NCI-H146 (cell line): ENCODE measurements at regions not wholly inside any gene's neighbourhood (a gene's known extent, or its start where the extent isn't known, plus 50 kb on each side); places are given as distances from the start of the nearest gene placed in this dataset.
"Not testable (repeated sequence)": the region's sequence is repeated elsewhere in the genome, so short reads cannot be mapped to it uniquely, and the experiment has no call there.

ENCODE experiments used
- DNase-seq: peaks from one replicate; lab custom pipeline; 2025; lab: John Stamatoyannopoulos, UW

DNA sequence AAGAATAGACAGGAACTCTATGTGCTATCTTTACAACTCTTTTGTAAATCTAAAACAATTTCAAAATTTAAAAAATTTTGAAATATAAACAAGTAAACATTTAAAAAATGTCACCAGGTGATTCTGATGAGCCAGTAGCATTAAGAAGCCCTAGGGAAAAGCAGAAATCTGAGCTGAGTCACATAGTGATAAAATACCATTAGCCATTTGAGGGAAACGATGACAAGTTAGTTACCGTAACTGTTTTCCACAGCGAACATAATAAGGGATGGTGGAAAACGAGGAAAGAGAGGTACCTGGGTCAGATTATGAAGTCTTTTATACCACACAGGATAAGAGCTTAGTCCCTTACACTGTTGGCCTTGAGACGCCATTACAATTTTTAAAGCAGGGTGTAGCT lies 55.5 kb downstream of the PRR15 start:
- DNase-seq = no peak

- peak; percentile 55 for DNase-seq
Observed at GRCh38 chr7:29619848-29620555, 56.4 kb downstream of the PRR15 start.

GRCh38 chr7:29620556-29620930 lies 56.9 kb downstream of the PRR15 start:
- peak; percentile 88 for DNase-seq

DNA sequence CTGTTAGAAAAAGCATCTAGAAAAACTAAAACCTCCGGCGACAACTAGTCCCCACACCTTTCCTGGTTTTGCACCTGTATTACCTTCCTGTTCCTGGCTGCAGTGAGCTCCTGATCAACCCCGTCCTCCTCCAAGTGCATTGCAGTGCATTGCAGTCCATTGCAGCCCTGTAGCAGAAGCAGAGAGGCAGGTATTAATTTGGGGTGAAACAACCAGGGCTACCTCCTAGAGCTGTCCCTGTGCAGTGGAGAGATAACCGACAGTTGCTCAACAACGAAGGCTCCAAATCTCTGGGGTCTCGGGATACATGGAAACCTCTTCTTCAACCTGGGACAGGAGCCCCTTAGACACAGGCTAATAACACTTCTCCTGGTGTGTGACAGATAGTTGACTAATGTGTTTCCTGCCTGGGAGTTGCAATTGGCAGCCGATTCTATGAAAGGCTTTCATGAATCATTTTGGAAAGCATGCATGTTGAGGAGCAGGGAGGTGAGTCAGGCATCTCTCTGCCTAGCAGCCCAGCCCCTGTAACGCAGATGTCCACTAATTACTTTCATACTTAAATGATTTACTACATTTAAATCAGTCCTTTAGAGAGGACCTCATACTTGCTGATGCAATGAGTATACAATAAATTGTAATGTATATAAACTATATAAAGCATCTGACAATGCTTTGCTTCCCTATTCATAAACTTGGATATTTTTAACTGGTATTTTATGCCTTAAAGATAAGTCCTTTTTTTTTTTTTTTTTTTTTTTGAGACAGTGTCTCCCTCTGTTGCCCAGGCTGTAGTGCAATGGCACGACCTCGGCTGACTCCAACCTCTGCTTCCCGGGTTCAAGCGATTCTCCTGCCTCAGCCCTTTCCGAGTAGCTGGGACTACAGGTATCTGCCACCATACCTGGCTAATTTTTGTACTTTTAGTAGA lies 59.0 kb downstream of the PRR15 start:
- DNase-seq = peak; percentile 47

GRCh38 chr7:29623973-29624372 lies 60.3 kb downstream of the PRR15 start:
- DNase-seq = peak; percentile 5

DNA sequence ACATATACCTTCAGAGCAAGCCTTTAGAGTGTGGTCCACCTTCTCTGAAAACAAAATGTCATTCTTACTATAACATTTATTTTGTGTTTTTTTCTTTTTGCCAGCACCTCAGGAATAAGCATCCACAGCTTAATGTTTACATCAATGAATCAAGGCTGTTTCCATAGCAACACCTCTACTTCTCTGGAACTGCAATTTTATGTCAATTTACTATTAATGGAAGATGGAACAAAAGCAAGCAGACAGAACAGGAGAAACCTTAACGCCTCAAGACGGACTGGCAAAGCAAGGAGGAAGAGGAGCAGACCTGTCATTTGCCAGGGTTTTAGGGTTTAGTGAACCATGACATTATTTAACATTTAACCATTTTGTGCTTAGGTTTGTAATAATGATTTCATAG lies 63.1 kb downstream of the PRR15 start:
- DNase-seq = no peak

DNA sequence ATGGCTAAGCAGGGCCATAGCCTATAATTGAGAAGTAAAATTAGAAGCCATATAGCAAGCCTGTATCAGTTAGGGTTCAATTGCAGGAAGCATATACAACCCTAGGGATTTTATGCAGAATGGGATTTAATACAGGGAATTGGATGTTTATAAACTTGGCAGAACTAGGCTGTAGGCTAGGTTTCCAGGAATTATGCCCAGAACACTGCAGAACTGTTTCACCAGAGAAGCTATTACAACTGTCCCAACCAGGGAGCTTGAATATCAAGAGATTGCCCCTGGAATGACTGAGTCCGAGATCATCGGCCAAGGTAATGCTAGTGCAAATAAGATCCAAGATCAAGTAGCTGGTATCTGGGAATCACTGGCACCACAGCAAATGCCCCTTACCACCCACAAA lies 64.0 kb downstream of the PRR15 start:
- no peak for DNase-seq

DNA sequence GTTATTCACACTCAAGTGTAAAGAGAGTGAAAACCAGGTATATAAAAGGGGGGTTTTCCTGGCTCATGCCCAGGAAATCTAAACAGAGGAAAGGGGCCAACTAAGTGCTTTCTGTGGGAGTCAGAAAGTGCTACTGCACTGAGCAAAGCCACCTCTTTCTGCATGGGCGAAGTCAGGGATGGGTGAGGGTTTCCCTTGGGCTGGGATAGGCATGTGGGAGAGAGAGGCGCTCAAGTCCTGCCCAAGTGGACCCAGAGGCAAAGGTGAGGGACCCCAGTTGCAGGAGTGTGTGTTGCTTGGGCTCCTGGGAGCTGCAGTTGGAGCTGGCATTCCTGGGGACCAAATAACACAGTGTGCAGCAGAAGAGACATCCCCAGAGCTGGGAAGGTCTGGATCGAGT lies 65.9 kb downstream of the PRR15 start:
- DNase-seq = no peak

- peak; percentile 25 for DNase-seq
Observed at GRCh38 chr7:29635067-29636008, 71.7 kb downstream of the PRR15 start.

DNA sequence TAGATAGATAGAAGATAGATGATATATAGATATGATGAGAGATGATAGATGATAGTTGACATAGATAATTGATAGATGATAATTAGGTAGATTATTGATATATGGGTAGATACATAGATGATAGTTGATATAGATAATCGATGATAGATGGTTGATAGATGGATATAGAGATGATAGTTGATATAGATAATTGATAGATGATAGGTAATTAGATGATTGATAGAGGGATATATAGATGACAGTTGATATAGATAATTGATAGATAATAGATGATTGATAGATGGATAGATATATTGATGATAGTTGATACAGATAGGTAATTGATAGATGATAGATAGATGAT lies 72.3 kb downstream of the PRR15 start:
- DNase-seq = no peak

GRCh38 chr7:29637374-29637773 lies 73.7 kb downstream of the PRR15 start:
- DNase-seq = no peak

DNA sequence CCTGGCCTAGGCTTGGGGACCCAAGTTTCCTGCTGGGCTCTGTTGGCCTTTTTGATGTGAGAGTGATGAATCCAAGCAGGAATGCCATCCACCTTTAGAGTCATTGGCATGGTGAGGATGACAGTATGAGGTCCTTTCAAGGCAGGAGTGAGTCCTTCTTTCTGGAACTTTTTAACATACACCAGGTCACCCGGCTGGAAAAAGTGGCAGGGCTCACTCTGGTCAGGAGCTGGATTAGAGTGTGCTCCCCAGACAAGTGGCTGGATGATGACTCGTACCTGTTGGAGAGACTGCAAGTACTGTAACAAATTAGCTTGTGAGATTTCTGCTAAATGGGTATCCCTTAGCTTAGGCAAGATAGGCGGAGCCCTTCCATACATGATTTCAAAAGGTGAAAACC lies 75.2 kb downstream of the PRR15 start:
- DNase-seq = not testable (repeated sequence)

GRCh38 chr7:29639386-29639785 lies 75.8 kb downstream of the PRR15 start:
- DNase-seq = no peak

- peak; percentile 84 for DNase-seq
Observed at GRCh38 chr7:29639886-29640595, 76.4 kb downstream of the PRR15 start.

- DNase-seq = no peak
Observed at GRCh38 chr7:29641651-29642050, 78.0 kb downstream of the PRR15 start.

DNA sequence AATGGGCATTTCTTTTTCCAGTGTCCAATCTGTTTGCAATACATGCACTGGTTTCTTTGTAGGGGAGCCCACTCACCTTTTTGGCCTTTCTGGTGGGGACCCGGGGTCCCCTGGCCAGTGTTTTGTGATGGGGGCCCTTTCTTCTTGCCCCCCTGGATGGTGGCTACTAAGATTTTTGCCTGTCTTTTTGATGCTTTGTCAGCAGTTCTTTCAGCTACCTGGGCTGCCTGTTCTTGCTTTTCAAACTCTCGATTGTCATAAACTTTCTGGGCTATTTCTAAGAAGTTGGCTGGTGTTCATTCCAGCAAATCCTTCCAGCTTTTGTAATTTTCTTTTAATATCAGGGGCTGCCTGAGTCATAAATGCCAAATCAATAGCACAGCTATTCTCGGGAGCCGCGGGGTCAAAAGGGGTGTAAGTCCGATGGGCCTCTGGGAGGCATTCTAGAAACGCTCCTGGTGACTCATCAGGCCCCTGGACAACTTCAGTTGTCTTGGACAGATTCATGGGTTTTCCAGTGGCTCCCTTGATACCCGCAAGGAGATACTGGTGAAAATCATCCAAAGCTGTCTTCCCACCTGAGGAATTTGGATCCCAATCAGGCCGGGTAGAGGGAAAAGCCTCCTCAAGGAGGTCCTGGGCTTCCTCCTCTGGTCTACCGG lies 79.0 kb downstream of the PRR15 start:
- DNase-seq = no peak

DNA sequence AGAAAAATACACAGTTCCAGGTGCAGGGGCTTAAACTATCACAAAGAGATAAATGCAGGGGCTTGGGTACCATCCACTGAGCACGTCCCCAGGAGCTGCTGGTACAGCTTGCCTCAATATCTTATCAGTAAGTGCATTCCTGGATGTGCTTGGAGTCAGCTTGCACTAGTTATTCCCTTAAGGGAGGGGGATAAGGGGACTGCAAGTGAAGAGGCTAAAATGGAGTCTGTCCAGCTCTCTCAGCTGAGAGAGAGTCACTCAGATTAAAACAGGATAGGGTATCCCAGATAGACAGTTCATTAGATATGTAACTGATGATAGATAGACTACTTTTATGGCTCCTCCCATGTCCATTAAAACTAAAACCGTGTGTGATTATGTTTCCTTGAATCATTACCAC lies 82.5 kb downstream of the PRR15 start:
- DNase-seq = not testable (repeated sequence)

DNA sequence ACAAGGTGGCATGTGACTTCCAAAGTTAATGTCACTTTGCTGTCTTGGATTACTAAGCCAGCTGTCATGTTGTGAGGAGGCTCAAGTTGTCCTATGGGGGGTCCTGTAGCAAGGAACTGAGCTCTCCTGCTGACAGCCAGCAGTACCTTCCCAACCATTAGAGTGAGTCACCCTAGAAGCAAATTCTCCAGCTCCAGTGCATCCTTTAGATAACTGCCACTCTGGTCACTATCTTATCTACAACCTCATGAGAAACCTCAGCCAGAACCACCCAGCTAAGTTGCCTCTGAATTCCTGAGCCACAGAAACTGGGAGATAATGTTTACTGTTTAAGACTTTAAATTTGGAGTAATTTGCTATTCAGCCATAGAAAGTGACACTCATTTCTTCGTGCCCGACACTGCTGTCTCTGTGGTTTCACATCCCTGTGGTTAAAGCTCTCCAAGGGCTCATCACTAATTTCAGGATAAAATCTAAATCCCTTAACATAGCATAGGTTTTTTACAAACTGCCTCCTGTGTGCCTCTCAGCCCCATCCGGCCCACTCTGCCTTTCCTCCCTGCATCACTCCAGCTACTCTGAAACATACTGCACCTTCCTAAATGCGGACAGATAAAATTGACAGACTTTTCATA lies 83.5 kb downstream of the PRR15 start:
- DNase-seq = no peak

DNA sequence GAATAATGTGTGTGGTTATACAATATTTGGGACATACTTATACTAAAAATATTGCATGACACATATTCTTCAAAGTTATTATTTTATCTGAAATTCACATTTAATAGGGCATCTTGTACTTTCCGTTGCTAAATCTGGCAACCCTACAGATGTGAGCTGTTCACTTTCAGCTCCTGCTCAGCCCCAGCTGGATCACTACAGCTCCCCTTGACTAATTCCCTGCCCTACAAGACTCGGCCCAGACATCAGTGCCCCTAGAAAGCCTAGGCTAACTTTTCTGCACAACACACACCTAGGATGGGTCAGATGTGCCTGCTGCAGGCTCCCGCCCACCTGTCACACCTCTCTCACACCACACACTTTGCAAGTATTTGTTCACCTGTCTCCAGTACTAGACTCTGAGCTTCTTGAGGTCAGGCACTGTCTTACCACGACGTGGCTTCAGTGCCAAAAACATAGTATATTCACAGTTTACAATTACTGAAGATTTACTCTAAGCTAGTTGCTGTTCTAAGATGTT lies 84.1 kb downstream of the PRR15 start:
- not testable (repeated sequence) for DNase-seq

DNA sequence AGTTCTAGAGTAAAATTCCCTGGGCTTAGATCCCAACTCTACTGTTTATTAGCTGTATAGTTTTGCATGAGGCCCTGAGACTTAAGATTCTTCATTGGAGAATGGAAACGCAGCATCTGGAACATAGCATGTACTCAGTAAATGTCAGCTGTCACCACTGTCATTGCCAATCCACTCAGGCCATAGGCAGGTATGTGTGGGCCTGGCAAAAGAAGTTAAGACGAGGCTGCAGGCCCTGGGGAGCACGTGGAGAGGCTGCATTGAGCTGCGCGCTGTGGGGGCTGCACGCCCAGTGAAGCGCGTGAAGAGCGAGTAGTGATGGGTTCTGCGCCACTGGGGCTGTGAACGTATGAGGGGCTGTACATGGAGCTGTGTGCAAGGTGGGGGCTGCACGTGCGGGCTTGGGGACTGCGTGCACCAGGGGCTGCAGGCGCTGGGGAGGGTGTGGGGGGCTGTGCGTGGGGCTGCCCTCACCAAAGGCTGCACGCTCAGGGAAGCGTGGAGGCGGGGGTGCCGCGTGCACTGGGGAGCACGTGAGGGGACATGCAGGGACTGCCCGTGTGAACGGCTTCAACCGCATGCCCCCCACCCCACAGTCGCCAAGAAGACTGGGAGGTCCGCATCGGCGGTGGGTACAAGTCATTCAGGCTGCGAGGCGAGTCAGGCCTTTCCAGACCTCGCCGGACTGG lies 85.5 kb downstream of the PRR15 start:
- no peak for DNase-seq
